SK-N-SH (cell line): ENCODE measurements at regions not wholly inside any gene's neighbourhood (a gene's known extent, or its start where the extent isn't known, plus 50 kb on each side); places are given as distances from the start of the nearest gene placed in this dataset.

Source experiments
- EP300 ChIP-seq, 2 experiments: IDR thresholded peaks; 2 replicates each; pipeline versions ENCODE4 v1.4.0 to v1.6.1; 2012; ENCODE audit warnings: borderline replicate concordance in 1 of 2, low read depth in 1 of 2, low read length in 1 of 2
- EZH2phosphoT487 ChIP-seq: fragments of 200-600 bp; sonication (generic); IDR thresholded peaks from 2 replicates; pipeline ENCODE4 v1.6.1; 2017; ENCODE audit warnings: low read depth, mixed run types, mild to moderate bottlenecking, antibody characterized with exemption, moderate library complexity, borderline replicate concordance
- MXI1 ChIP-seq: IDR thresholded peaks from 2 replicates; pipeline ENCODE4 v1.6.1; 2012; ENCODE audit warnings: mild to moderate bottlenecking, low read depth, low read length, improper control_type of control experiment
- POLR2AphosphoS5 ChIP-seq: IDR thresholded peaks from 2 replicates; pipeline ENCODE4 v1.6.1; 2012; ENCODE audit warnings: low read depth, low read length
- SIN3A ChIP-seq: IDR thresholded peaks from 2 replicates; pipeline ENCODE4 v1.6.1; 2012; ENCODE audit warnings: low read depth, mild to moderate bottlenecking, low read length, moderate library complexity, borderline replicate concordance
- SMC3 ChIP-seq: IDR thresholded peaks from 2 replicates; pipeline ENCODE4 v1.6.1; 2012; ENCODE audit warnings: low read depth, low read length, improper control_type of control experiment
- TAF1 ChIP-seq: IDR thresholded peaks from 2 replicates; pipeline ENCODE4 v1.6.1; 2012; ENCODE audit warnings: low read depth, mild to moderate bottlenecking, low read length, moderate library complexity, borderline replicate concordance
- TCF12 ChIP-seq: IDR thresholded peaks from 2 replicates; pipeline ENCODE4 v1.4.0; 2012
- TEAD4 ChIP-seq: IDR thresholded peaks from 2 replicates; pipeline ENCODE4 v1.4.0; 2012; ENCODE audit warnings: mild to moderate bottlenecking, borderline replicate concordance; ENCODE audit not compliant: insufficient read depth
- TF ChIP-seq, protein P1 (sequence below): IDR thresholded peaks from 2 replicates; pipeline ENCODE4 v1.6.1; 2012; ENCODE audit warnings: mild to moderate bottlenecking, low read depth, low read length, moderate library complexity
- TF ChIP-seq, protein P2 (sequence below): fragments of 200-600 bp; sonication (generic); IDR thresholded peaks from 2 replicates; pipeline ENCODE4 v1.6.1; 2017; ENCODE audit warnings: antibody characterized with exemption, mild to moderate bottlenecking, moderate library complexity

DNA sequence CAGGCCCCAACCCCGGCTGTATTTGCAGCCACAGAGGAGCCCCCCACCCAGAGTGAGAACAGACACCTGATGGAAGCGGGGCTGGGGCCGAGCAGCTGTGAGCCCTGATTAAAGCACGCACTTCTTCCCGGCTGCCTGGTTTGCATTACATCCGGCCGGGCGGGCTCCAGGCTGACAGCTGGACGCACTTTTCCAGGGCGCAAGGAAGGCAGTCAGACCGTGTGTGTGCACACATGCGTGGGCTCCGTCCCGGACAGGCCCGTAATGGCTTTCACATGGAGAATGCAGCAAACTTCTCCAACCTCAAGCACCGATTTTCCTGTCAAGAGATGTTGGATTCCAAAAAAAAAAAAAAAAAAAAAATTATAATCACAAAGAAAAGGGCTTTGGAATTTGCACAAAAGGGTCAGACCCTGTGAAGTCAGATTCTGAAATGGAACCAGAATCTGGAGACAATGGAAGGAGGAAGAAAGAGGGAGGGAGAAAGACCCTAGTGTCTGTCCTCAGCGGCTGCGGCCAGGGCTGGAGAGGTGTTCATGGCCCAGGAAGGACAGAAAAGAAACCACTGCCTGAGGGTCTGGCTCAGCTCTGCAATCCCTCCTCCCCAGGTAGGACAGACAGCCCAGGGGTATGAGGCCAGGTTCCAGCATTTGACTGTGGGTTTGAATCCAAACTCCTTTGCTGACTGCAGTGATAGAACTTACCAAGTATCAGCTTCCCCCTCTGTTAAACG lies 365.5 kb downstream of the MN1 start:
- TF ChIP-seq MXI1: peak; percentile 98
- TF ChIP-seq, protein P1, sequence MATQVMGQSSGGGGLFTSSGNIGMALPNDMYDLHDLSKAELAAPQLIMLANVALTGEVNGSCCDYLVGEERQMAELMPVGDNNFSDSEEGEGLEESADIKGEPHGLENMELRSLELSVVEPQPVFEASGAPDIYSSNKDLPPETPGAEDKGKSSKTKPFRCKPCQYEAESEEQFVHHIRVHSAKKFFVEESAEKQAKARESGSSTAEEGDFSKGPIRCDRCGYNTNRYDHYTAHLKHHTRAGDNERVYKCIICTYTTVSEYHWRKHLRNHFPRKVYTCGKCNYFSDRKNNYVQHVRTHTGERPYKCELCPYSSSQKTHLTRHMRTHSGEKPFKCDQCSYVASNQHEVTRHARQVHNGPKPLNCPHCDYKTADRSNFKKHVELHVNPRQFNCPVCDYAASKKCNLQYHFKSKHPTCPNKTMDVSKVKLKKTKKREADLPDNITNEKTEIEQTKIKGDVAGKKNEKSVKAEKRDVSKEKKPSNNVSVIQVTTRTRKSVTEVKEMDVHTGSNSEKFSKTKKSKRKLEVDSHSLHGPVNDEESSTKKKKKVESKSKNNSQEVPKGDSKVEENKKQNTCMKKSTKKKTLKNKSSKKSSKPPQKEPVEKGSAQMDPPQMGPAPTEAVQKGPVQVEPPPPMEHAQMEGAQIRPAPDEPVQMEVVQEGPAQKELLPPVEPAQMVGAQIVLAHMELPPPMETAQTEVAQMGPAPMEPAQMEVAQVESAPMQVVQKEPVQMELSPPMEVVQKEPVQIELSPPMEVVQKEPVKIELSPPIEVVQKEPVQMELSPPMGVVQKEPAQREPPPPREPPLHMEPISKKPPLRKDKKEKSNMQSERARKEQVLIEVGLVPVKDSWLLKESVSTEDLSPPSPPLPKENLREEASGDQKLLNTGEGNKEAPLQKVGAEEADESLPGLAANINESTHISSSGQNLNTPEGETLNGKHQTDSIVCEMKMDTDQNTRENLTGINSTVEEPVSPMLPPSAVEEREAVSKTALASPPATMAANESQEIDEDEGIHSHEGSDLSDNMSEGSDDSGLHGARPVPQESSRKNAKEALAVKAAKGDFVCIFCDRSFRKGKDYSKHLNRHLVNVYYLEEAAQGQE: no peak
- TF ChIP-seq, protein P2, sequence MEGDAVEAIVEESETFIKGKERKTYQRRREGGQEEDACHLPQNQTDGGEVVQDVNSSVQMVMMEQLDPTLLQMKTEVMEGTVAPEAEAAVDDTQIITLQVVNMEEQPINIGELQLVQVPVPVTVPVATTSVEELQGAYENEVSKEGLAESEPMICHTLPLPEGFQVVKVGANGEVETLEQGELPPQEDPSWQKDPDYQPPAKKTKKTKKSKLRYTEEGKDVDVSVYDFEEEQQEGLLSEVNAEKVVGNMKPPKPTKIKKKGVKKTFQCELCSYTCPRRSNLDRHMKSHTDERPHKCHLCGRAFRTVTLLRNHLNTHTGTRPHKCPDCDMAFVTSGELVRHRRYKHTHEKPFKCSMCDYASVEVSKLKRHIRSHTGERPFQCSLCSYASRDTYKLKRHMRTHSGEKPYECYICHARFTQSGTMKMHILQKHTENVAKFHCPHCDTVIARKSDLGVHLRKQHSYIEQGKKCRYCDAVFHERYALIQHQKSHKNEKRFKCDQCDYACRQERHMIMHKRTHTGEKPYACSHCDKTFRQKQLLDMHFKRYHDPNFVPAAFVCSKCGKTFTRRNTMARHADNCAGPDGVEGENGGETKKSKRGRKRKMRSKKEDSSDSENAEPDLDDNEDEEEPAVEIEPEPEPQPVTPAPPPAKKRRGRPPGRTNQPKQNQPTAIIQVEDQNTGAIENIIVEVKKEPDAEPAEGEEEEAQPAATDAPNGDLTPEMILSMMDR: no peak
- TF ChIP-seq TAF1: no peak
- TF ChIP-seq TCF12: peak; percentile 66
- peak in 1 of 2 experiments; percentile 29; a peak in 2 of 4 replicates for TF ChIP-seq EP300 (IDR thresholded peaks at IDR 0.05; ENCODE audit: borderline replicate concordance in 1 of 2, low read depth in 1 of 2, low read length in 1 of 2)
- TF ChIP-seq TEAD4: no peak
- TF ChIP-seq EZH2phosphoT487: no peak
- TF ChIP-seq POLR2AphosphoS5: no peak
- TF ChIP-seq SIN3A: no peak; the same call in 1 of the 2 replicates
- no peak for TF ChIP-seq SMC3
